Left renal pelvis (tissue), 4 donors: ENCODE measurements at regions not wholly inside any gene's neighbourhood (a gene's known extent, or its start where the extent isn't known, plus 50 kb on each side); places are given as distances from the start of the nearest gene placed in this dataset.

Experiments used
- DNase-seq, 4 donors: peaks; one replicate each; pipeline ENCODE4 v3.0.0-alpha.2; 2013; ENCODE audit warnings: low read depth in 4 of 4, low spot score in 3 of 4

DNA sequence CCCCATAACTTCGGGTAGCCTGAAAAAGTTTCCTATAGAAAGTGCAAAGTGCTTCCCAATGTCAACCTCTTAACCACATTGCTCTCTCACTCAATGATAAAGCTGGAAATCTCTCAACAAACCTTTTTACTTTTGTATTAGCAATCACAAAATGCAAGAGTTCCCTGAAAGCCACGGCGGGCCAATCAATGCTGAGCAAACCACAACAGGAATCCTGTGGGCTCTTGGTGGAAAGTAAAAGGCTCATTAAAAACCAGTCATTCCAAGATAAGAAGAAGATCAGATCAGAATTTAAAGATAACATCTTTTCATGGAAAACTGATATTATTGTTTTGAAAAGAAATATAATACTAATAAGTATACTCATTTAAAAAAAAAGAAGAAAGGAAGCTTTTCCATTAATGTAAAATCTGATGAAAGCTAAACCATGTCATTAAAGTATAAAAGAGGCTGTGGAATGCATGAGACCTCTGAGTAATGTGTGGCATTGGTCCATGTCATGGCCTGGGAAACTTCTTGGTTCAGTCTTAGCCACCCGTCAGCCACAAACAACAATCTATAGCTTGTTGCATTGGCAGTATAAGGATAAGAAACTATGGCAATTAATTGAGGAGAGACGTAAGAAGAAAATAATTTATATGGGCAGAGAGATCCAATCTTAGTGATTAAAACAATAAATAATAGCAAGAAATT lies 1066.1 kb upstream of the SORCS1 start:
- DNase-seq = no peak

DNA sequence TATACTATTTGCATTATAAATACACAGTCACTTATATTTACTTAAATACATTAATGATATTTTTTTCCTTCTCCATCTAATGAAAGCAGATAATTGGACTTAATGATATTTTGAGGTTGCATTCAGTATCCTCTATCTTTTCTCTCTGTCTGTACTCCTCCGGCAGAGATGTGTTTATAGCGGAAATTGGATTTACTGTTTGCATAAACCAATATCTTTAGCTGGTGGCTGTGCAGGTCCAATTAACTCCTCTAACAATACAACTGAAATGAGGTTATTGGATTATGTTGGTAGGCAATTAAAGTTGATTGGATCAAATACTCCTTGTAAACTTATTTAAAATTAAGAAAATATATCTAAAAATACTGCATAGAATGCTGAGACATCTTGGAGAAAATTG lies 1044.2 kb upstream of the SORCS1 start:
- no peak for DNase-seq

DNA sequence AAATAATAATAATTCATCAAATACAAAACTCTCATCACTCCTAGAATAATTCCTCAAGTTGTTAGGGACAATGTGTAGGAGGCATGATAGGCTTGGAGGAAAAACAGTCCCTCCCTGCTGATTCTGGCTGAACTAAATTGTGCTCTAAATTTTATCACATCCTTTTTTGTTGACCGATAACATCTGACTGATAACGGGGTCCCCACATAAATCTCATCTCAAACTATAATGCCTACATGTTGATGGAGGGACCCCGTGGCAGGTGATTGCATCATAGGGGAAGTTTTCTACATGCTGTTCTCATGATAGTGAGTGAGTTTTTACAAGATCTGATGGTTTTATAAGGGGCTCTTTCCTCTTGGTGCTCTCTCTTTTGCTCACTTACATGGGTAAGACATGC lies 1043.5 kb upstream of the SORCS1 start:
- no peak for DNase-seq

DNA sequence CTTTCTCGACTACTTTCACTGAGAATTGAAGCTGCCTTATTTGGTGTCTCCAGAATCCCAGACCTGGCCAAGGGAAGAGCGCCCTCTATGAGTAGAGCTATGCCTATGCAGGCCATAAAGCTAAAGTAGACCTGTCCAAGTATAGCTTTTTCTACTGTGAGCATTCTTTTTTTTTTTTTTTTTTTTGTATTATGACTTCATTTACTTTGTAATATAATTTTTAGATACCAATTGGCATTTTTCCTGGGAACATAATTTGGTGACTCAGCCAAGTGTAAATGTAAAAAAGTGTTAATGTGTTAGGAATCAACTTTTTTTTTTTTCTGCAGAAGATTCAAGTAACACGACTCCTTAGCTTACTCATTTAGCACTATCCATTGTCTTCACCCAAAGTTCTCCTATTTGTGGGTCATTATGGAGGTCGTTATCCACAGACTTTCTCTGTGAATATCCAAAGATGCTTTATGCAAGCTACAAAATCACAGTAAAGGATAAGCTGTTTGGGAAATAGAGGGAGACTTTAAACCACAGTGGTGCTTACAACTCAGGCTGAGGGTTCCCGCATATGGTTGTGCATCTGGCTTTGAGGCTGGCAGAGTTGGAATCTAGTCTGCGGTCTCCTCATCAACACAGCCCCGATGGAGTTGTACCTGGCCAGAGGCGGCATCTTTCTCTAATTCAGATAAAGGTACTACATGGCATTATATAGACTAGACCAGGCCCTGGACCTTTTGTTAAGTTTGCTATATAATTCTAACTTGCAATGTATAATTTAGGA lies 1040.2 kb upstream of the SORCS1 start:
- DNase-seq = peak in 1 of 4 donors; percentile 18

DNA sequence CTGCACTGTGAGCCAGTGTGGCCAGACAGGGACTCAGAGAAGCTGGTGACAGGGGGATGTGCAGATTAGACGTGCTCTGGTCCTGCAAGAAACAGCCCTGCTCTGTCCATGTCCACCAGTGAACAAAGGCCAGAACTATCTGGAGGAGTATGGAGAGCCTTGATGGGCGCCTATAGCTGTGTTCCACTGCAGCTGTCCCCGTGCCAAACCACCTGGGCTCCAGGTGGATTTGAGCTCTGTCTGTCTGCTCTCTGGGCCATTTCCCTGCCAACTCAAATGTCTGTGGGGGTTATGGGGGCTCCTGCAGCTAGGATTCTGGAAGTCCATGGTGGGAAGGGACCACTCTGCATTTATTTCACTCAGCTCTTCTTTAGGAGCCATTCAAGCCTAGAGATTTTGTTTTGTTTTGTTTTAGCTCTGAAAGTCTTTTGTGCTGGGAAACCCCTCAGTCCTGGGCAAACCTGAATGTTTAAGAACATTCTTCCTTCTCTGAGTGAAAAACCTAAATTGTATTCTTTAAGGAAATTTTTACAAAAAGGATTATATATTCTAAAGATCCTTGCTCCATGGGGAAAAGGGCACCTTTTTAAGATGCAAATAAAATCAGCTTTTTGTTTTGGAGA lies 1039.5 kb upstream of the SORCS1 start:
- DNase-seq = no peak

DNA sequence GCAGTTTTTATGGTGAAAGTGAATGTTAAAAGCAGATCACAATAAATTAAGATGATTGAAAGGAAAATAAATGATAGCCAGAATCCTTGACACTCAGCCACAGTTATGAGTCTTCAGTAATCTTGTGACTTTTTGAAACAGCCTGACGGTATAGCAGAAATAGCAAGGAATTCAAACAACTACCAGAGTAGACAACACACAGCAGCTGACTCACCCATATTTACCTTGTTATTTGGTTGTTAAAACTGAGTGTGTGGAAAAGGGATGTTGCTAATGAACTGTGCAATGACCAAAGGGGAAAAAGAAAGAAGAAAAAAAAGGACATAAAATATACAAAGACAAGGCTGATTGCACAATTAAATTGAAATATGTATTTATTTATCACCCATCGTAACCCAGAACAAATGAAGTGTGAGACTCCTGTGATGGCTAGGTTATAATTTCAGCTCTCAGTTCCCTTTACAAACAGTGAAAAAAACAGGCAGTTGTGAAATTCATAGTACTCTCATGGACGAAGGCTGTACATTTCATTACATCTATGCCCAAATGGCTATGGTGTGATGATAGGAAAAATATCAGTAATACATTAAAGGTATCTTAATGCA lies 1023.0 kb upstream of the SORCS1 start:
- no peak for DNase-seq

DNA sequence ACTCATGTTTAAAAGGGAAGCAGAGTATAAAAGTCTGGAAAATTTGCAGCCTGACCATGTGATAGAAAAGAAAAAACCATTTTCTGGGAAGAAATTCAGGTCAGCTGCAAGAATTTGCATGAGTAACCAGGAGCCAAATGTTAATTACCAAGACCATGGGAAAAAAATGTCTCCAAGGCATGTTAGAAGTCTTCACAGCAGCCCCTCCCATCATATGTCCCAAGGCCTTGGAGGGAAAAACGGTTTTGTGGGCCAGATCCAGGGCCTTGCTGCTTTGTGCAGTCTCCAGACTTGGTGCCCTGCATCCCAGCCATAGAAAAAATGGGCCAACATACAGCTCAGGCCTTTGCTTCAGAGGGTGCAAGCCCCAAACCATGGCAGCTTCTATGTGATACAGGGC lies 1019.6 kb upstream of the SORCS1 start:
- no peak for DNase-seq

DNA sequence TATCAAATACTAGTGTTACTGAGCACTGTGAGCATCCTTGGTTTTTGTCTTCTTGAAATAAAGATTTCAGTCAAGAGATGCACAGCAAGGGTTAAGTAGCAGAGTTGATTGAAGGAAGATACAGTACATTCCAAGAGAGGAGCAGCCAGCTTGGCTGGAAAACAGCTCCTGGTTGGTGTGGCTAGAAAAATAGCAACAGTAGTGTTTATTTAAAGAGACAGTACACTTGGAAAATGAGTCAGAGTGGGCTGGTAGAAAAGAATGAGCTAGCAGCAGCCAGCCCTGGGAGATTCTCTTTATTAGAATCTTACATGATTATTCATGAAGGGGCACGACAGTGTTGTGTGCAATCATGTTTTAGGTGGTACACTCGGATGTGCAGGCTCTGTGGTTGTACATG lies 1016.4 kb upstream of the SORCS1 start:
- DNase-seq = no peak

DNA sequence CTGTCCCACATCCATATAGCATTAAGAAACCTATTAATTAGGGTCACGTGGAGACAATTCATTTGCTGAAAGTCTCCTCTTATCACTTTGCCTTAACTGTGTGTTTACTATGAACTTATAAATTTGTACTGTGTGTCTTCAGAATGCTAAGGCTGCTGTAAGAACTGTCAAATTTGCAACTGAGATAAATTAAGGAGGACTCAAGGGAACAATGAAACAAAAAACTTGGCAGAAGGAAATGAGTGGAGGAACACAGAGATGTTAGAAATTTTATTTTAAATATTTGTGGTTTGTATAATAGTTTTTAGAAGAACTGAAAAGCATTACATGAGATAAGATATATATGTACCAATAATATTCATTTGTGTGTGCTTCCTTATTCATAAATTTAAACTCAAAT lies 1005.3 kb upstream of the SORCS1 start:
- DNase-seq = no peak

DNA sequence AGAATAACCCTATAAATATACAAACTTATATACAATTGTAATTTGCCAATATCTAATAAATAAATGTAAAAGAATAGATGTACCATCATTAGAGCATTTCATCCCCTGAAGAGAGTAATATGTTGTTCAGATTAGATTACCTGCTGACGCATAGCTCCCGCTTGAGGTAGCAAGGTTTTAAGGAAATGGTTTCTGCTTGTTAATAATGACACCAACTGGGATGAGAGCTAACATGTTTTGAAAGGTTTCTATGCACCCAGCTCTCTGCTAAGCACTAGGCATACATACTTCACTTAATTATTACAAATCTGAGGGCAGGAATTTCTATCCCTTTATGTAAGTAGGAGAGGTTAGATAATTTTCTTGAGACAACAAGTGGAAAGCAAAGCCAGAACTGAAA lies 1003.3 kb upstream of the SORCS1 start:
- no peak for DNase-seq

DNA sequence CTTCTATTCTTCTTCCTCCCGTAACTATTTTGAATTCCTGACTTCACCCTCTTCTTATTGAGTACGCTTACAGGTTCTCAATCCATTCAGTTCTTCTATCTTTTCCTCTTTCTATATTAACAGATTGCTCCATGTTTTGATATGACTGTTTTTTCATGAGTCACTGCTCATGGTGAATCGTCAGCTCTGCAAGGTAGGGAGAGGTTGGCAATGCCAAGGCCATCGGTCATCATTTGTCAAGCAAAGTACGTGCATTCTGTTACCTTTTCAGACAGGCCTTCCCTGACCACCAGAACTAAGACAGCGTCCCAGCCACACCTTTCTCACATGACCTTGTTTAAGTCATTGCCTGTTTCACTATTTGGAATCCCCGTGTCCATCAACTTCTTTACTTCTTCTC lies 1001.9 kb upstream of the SORCS1 start:
- DNase-seq = no peak

DNA sequence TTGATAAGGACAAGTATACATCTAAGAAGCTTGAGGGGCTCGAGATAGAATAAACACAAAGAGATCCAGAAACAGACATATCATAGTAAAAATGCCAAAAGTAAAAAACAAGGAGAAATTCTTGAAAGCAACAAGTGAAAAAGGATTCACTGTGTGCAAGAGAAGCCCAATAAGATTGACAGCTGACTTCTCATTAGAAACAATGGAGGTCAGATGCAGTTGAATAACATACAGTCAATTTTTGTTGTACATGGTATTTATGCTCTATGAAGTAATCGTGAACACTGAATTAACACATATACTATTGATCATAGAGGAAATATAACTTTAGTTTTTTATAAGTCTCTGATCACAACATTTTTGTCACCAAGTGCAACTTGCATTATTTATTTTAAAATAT lies 982.8 kb upstream of the SORCS1 start:
- DNase-seq = no peak

DNA sequence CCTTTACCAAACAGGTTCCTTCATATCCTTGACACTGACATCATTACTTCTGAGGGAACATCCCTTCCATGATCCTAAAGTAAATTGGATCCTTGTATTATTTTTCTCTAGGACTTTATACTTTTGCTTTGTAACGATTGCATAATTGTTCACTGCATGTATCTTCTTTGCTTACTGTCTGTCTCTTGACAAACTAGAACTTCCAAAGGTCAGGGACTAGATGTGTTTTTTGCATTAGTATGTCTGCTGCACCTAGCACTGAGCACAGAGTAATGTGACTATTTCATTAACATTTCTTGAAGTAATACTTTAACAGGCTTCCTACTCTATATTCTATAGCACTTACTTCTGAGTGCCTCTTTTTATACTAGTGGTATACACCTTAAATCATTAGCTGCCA lies 976.6 kb upstream of the SORCS1 start:
- no peak for DNase-seq

DNA sequence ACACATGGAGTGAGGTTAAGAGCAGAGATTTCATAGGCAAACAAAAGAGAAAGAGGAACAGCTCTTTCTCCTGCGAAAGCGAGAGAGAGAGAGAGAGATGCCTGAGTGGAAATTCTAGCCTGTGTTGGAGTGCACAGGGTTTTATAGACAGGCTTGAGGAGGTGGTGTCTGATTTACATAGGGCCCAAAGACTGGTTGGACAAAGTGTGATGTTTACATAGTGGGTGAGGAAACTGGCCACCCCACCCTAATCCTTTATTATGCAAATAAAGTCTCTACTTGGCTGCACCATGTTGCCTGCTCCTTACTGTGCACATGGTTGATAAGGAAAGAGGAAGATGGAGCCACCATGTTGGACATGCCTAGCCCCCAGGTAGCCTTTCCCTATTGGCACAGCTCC lies 967.8 kb upstream of the SORCS1 start:
- no peak for DNase-seq

DNA sequence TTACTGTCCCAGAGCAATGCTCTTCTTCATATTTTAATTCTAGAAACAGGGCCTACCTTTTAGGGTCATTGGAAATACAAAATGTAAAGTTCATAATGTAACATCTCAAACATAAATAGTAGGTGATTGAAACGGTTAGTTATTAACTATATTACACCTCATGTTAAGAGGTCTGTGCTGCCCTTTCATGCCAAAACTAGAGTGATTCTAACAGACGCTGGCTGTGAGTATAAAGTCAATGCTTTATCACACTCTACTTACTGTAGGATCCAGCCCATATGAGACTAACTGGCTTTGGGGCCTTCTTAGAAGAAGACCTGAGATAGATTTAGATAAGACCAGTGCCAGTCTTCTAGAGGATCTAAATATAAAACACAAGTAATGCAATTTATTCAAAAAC lies 966.1 kb upstream of the SORCS1 start:
- DNase-seq = no peak

DNA sequence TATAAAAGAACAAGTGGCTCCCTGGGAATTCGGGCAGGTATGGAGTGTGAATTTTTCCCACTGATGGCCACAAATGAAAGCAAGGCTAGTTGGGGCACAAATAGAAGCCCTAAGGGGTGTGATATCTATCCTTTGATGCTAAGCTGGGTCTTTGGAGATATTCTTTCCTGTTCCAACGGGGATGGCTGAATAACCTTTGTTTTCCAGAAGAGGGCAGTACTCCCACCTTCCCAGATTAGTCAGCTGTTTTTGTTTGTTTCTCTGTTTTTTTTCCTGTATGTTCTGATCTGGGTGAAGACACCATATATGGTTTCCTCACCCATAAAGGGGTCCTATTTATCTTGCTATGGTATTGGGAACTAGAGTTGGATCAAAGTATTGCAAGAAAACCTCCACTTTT lies 947.7 kb upstream of the SORCS1 start:
- DNase-seq = no peak

DNA sequence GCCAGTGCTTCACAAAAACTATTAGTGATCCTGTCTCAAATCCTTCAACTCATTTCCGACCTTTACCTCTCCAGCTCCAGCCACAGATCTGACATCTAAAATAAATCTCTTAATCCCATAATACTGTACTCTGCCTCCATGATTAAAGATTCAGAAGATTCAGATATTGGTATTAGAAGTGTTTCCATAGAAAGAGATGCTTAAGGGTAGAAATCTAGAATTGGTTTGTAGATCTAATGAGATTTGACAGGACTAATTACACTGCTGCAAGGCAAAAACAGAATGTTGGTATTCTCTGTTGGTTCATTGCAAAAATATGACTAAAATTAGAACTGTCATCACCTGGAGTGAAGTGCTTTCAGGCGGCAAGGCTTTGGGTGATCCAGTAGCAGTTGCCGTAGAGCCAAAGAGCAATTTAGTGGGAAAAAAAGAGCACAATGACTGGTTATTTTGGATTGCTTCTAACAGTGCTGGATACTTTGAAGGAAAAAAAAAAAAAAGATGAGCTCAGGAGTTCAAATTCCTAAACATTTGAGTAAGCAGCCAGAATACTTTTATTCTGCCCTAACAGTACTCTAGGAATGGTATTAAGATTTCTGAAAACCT lies 940.1 kb upstream of the SORCS1 start:
- DNase-seq = no peak

DNA sequence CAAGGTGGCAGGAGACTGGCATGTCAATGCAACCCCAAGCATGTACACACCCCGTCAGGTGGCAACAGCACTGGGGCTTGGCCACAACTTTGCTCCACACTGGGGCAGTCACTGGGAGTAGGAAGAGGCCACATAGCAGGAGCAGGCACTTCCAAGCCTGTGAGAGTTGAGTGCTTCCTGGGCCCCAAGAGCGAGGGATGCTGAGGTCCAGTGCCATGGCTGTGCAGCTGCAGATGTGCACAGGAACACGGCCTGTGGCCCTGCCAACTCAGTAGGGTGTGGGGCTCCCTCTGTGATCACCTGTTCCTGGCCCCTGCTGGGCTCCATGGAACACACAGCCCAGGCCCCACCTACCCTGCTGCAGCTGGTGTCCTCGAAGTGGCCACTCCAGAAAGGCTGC lies 932.8 kb upstream of the SORCS1 start:
- no peak for DNase-seq

DNA sequence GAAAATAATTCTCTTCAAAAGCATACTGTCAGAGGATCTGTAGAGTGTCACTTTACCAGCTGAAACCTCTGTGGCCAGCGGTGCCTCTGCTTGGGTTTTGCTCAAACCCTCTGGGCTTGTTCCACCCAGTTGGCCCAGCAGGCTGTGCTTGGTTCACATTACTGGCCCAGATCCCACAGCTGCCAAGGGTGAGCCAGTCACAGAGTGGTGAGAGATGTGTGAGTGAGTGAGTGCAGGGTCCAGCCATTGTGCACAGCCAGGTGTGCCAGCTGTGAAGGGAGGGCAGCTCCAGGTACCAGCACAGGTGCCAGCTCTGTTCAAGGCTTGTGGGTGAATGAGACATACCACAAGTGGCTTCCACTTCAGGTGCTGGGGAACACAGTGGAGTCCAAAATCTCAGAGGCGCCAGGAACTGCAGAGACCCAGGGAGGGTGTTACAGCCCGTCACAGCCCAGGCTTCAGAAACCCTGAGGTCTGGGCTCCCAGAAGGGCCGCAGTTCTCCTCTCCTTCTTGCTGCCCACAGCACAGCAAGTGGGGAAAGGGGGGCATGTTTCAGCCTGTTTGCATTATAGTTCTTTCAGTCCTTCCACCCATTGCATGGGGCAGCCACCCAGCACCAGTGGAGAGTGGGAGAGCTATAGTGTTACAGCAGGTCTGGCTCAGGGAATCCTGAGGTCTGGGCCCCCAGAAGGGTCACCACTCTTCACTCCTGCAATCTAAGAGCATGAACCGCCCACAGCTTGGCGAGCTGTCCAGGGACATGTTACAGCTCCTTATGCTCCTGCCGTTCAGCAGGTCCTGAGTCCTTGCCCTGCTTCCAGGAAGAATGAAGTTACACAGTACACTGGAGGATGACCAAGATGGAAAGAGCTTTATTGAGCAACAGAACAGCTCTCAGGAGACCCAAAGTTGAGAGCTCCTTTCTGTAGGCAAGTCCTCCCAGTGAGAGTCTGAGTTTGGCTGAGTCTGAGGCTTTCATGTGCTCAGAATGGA lies 931.7 kb upstream of the SORCS1 start:
- DNase-seq = no peak
